IMR-90 (cell line): ENCODE measurements at regions not wholly inside any gene's neighbourhood (a gene's known extent, or its start where the extent isn't known, plus 50 kb on each side); places are given as distances from the start of the nearest gene placed in this dataset.

Experiments used
- ATAC-seq: fragments of 200-7000 bp; cut with Tn5 transposase; 2 replicates; pipeline ENCODE4 v1.9.1; 2020; ENCODE audit warnings: low read depth, mild to moderate bottlenecking, moderate library complexity
- BruUV-seq: library from RNA; stranded (reverse); fragments of 400-500 nt; replicated peaks from 2 replicates; lab custom pipeline; 2021; lab: Mats Ljungman, UMichigan
- CTCF ChIA-PET: fragments of 300-600 bp; formaldehyde crosslinking; extraction: SDS; loops from one replicate; lab custom pipeline; 2021; ENCODE audit warnings: antibody characterized with exemption; lab: Yijun Ruan, JAX
- POLR2A ChIA-PET: fragments of 300-600 bp; sonication (Branson Sonifier 250); formaldehyde crosslinking; loops from one replicate; lab custom pipeline; 2022; ENCODE audit warnings: antibody characterized with exemption; ENCODE audit not compliant: unreplicated experiment; lab: Charles Lee
- DNase-seq: peaks from one replicate; pipeline ENCODE4 v3.0.0; 2013
- H2AFZ ChIP-seq: replicated peaks from 2 replicates; pipeline ENCODE3; 2013; ENCODE audit warnings: low read length, mild to moderate bottlenecking; ENCODE audit not compliant: poor library complexity
- H2AK5ac ChIP-seq: 2 replicates; pipeline ENCODE4 v1.6.1; 2013; ENCODE audit warnings: low read depth, low read length, inconsistent platforms
- H2AK9ac ChIP-seq: replicated peaks from 2 replicates; pipeline ENCODE3; 2013; ENCODE audit warnings: mild to moderate bottlenecking, low read depth, low read length, moderate library complexity; ENCODE audit not compliant: poor library complexity
- H2BK120ac ChIP-seq: 2 replicates; pipeline ENCODE4 v1.6.1; 2013; ENCODE audit warnings: low read depth, low read length, inconsistent platforms
- H2BK15ac ChIP-seq: 3 replicates; pipeline ENCODE4 v1.6.1; 2013; ENCODE audit warnings: low read depth, low read length, inconsistent platforms
- H2BK20ac ChIP-seq: 2 replicates; pipeline ENCODE4 v1.6.1; 2013; ENCODE audit warnings: low read depth, mild to moderate bottlenecking, inconsistent platforms, low read length, moderate library complexity
- H2BK5ac ChIP-seq: 2 replicates; pipeline ENCODE4 v1.6.1; 2013; ENCODE audit warnings: mild to moderate bottlenecking, low read depth, low read length, inconsistent platforms; ENCODE audit not compliant: poor library complexity, severe bottlenecking
- H3K14ac ChIP-seq: replicated peaks from 2 replicates; pipeline ENCODE4 v1.6.1; 2013; ENCODE audit warnings: low read depth, low read length, inconsistent platforms
- H3K18ac ChIP-seq: 2 replicates; pipeline ENCODE4 v1.6.1; 2013; ENCODE audit warnings: low read depth, low read length, control low read depth
- H3K23ac ChIP-seq: 2 replicates; pipeline ENCODE4 v1.6.1; 2013; ENCODE audit warnings: low read depth, low read length, inconsistent platforms
- H3K27ac ChIP-seq: 2 replicates; pipeline ENCODE4 v1.5.1; 2013; ENCODE audit warnings: mild to moderate bottlenecking, control low read depth, low read length; ENCODE audit not compliant: insufficient read depth
- H3K27me3 ChIP-seq: 2 replicates; pipeline ENCODE4 v1.6.1; 2013; ENCODE audit warnings: low read length; ENCODE audit not compliant: control insufficient read depth, insufficient read depth
- H3K36me3 ChIP-seq: 2 replicates; pipeline ENCODE4 v1.6.1; 2013; ENCODE audit warnings: low read length, mixed read lengths; ENCODE audit not compliant: control insufficient read depth, insufficient read depth
- H3K4ac ChIP-seq: 2 replicates; pipeline ENCODE4 v1.6.1; 2013; ENCODE audit warnings: low read depth, low read length, inconsistent platforms
- H3K4me1 ChIP-seq: 2 replicates; pipeline ENCODE4 v1.6.1; 2013; ENCODE audit warnings: low read length, mixed read lengths; ENCODE audit not compliant: control insufficient read depth, insufficient read depth
- H3K4me2 ChIP-seq: 2 replicates; pipeline ENCODE4 v1.6.1; 2013; ENCODE audit warnings: low read depth, mild to moderate bottlenecking, control low read depth, low read length, moderate library complexity
- H3K4me3 ChIP-seq: 2 replicates; pipeline ENCODE4 v1.5.1; 2013; ENCODE audit warnings: low read depth, mild to moderate bottlenecking, control low read depth, low read length, moderate library complexity; ENCODE audit not compliant: insufficient read depth
- H3K56ac ChIP-seq: 2 replicates; pipeline ENCODE4 v1.6.1; 2013; ENCODE audit warnings: low read length, inconsistent platforms; ENCODE audit not compliant: insufficient read depth; ENCODE audit errors: extremely low read depth
- H3K79me1 ChIP-seq, 2 experiments: 2 replicates each; pipeline ENCODE4 v1.6.1; 2013; ENCODE audit warnings: low read length in 2 of 2, inconsistent platforms in 1 of 2, low read depth in 1 of 2
- H3K9ac ChIP-seq: 2 replicates; pipeline ENCODE4 v1.6.1; 2013; ENCODE audit warnings: low read depth, low read length, control low read depth
- H3K9me1 ChIP-seq: 2 replicates; pipeline ENCODE4 v1.6.1; 2013; ENCODE audit warnings: low read length, inconsistent platforms; ENCODE audit not compliant: insufficient read depth
- H3K9me3 ChIP-seq: 2 replicates; pipeline ENCODE4 v1.6.1; 2013; ENCODE audit warnings: low read length; ENCODE audit not compliant: control insufficient read depth, insufficient read depth
- H4K20me1 ChIP-seq: 2 replicates; pipeline ENCODE4 v1.6.1; 2013; ENCODE audit warnings: low read length, inconsistent platforms; ENCODE audit not compliant: insufficient read depth
- H4K5ac ChIP-seq: 2 replicates; pipeline ENCODE4 v1.6.1; 2013; ENCODE audit warnings: mild to moderate bottlenecking, low read depth, low read length, control low read depth
- H4K8ac ChIP-seq, 2 experiments: 2 replicates each; pipeline ENCODE4 v1.6.1; 2013; ENCODE audit warnings: low read depth in 2 of 2, low read length in 2 of 2, control low read depth in 1 of 2, inconsistent platforms in 1 of 2
- H4K91ac ChIP-seq: 2 replicates; pipeline ENCODE4 v1.6.1; 2013; ENCODE audit warnings: low read depth, low read length, inconsistent platforms; ENCODE audit not compliant: insufficient read depth
- BHLHE40 ChIP-seq: fragments of 150-350 bp; IDR thresholded peaks from 2 replicates; pipeline ENCODE4 v1.6.1; 2016; ENCODE audit warnings: mild to moderate bottlenecking, low read depth, low read length
- CEBPB ChIP-seq: IDR thresholded peaks from 2 replicates; pipeline ENCODE4 v1.6.1; 2012; ENCODE audit warnings: low read depth, low read length, improper control_type of control experiment
- CHD1 ChIP-seq: IDR thresholded peaks from 2 replicates; pipeline ENCODE4 v1.6.1; 2012; ENCODE audit warnings: low read depth, low read length, improper control_type of control experiment
- FOS ChIP-seq: fragments of 150-350 bp; IDR thresholded peaks from 2 replicates; pipeline ENCODE4 v1.6.1; 2016; ENCODE audit warnings: low read depth, low read length
- MAFK ChIP-seq: IDR thresholded peaks from 2 replicates; pipeline ENCODE4 v1.6.1; 2012; ENCODE audit warnings: low read depth, low read length, improper control_type of control experiment
- MAZ ChIP-seq: IDR thresholded peaks from 2 replicates; pipeline ENCODE4 v1.6.1; 2012; ENCODE audit warnings: low read depth, mild to moderate bottlenecking, low read length, improper control_type of control experiment, moderate library complexity, borderline replicate concordance
- MXI1 ChIP-seq: IDR thresholded peaks from 2 replicates; pipeline ENCODE4 v1.6.1; 2012; ENCODE audit warnings: low read depth, mild to moderate bottlenecking, low read length, moderate library complexity, borderline replicate concordance
- NFE2L2 ChIP-seq: fragments of 150-350 bp; IDR thresholded peaks from 2 replicates; pipeline ENCODE4 v1.6.1; 2016; ENCODE audit warnings: low read depth, mild to moderate bottlenecking, low read length
- POLR2A ChIP-seq: IDR thresholded peaks from 2 replicates; pipeline ENCODE4 v1.6.1; 2012; ENCODE audit warnings: mild to moderate bottlenecking, low read depth, low read length
- RAD21 ChIP-seq: IDR thresholded peaks from 2 replicates; pipeline ENCODE4 v1.6.1; 2012; ENCODE audit warnings: low read length, improper control_type of control experiment
- RCOR1 ChIP-seq: IDR thresholded peaks from 2 replicates; pipeline ENCODE4 v1.6.1; 2012; ENCODE audit warnings: mild to moderate bottlenecking, low read length, improper control_type of control experiment; ENCODE audit not compliant: insufficient replicate concordance
- RFX5 ChIP-seq: IDR thresholded peaks from 2 replicates; pipeline ENCODE4 v1.8.0; 2012; ENCODE audit warnings: low read depth, mild to moderate bottlenecking, low read length, moderate library complexity
- SMC3 ChIP-seq: fragments of 150-350 bp; IDR thresholded peaks from 2 replicates; pipeline ENCODE4 v1.6.1; 2016; ENCODE audit warnings: low read depth, mild to moderate bottlenecking, antibody characterized with exemption, low read length, moderate library complexity
- WGBS, 2 experiments: methylation state at CpG; one replicate each; pipeline versions ENCODE4 v1.1.5 to v1.1.7; 2013; ENCODE audit warnings: missing lambda C conversion rate in 2 of 2; ENCODE audit not compliant: insufficient read length in 1 of 2; ENCODE audit errors: extremely low coverage in 2 of 2; 5-methylcytosine and 5-hydroxymethylcytosine counted together
- dilution Hi-C: fragments of 300-500 bp; cut with HindIII; formaldehyde crosslinking; loops from one replicate; pipeline ENCODE4 v1.14.3; 2018; ENCODE audit warnings: low sequenced_read_pairs; ENCODE audit not compliant: unreplicated experiment
- in situ Hi-C: fragments of 300-500 bp; cut with MboI; formaldehyde crosslinking; loops from 3 replicates; pipeline ENCODE4 v1.14.3; 2019; ENCODE audit warnings: low sequenced_read_pairs, inconsistent platforms, mixed read lengths
- intact Hi-C: fragments of 100-400 bp; cut with micrococcal nuclease; formaldehyde crosslinking; loops from 2 replicates; pipeline ENCODE4 v1.10.0; 2022
- TF ChIP-seq, protein P1 (sequence below): conservative IDR thresholded peaks from 2 replicates; pipeline ENCODE4 v1.5.1; 2012; ENCODE audit warnings: mild to moderate bottlenecking, low read depth, low read length, improper control_type of control experiment
- TF ChIP-seq, protein P2 (sequence below): fragments of 150-350 bp; IDR thresholded peaks from 2 replicates; pipeline ENCODE4 v1.6.1; 2016; ENCODE audit warnings: low read depth, mild to moderate bottlenecking, low read length, moderate library complexity, borderline replicate concordance
- TF ChIP-seq, protein P3 (sequence below): fragments of 150-350 bp; IDR thresholded peaks from 2 replicates; pipeline ENCODE4 v1.6.1; 2017; ENCODE audit warnings: mild to moderate bottlenecking, antibody characterized with exemption, low read length, low read depth

DNA sequence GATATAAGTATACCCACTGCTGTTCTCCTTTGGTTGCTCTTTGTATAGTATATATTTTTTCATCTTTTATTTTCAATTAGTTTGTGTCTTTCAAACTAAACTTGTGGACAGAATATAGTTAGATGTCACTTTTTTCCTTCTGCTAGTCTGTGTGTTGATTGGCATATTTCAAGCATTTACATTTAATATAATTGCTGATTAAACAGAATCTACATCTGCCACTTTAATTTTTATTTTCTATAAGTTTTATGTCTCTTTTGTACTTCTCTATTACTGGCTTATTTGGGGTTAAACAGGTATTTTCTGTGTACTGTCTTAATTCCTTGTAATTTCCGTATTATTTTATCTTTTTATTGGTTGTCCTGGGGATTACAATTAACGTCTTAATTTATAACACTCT lies 74.4 kb upstream of the CHODL start:
- ChIA-PET CTCF (no interaction called here), POLR2A (no interaction called here)
- no peaks in the 10 kb centered on the region for H3K79me1 ChIP-seq
- dilution Hi-C loops (no loop called here), in situ Hi-C loops (no loop called here), intact Hi-C loops (no loop called here)
- no peak overlapping the region for H2BK15ac ChIP-seq
- H3K36me3 ChIP-seq = no peaks in the 10 kb centered on the region
- H2BK120ac ChIP-seq = no peak overlapping the region
- BruUV-seq = no TSS peak
- H3K56ac ChIP-seq = no peak overlapping the region
- H3K9ac ChIP-seq = no peak overlapping the region
- H3K27me3 ChIP-seq = no peaks in the 10 kb centered on the region
- WGBS, 2 experiments = no CpG with 5 or more reads among the region's 2 CpGs
- H3K9me1 ChIP-seq = no peaks in the 10 kb centered on the region
- ATAC-seq (no peak), DNase-seq (no peak)
- H2AK5ac ChIP-seq = no peak overlapping the region
- H3K14ac ChIP-seq = no peak overlapping the region
- H2AK9ac ChIP-seq = no peak overlapping the region
- TF ChIP-seq MAFK (no peak; the same call in 1 of the 2 replicates), SMC3 (no peak), RAD21 (no peak), MAZ (no peak), BHLHE40 (no peak), MXI1 (no peak), CHD1 (no peak), RCOR1 (no peak), CEBPB (no peak), FOS (no peak), POLR2A (no peak), RFX5 (no peak), NFE2L2 (no peak)
- TF ChIP-seq, protein P1, sequence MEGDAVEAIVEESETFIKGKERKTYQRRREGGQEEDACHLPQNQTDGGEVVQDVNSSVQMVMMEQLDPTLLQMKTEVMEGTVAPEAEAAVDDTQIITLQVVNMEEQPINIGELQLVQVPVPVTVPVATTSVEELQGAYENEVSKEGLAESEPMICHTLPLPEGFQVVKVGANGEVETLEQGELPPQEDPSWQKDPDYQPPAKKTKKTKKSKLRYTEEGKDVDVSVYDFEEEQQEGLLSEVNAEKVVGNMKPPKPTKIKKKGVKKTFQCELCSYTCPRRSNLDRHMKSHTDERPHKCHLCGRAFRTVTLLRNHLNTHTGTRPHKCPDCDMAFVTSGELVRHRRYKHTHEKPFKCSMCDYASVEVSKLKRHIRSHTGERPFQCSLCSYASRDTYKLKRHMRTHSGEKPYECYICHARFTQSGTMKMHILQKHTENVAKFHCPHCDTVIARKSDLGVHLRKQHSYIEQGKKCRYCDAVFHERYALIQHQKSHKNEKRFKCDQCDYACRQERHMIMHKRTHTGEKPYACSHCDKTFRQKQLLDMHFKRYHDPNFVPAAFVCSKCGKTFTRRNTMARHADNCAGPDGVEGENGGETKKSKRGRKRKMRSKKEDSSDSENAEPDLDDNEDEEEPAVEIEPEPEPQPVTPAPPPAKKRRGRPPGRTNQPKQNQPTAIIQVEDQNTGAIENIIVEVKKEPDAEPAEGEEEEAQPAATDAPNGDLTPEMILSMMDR = no peak
- TF ChIP-seq, protein P2, sequence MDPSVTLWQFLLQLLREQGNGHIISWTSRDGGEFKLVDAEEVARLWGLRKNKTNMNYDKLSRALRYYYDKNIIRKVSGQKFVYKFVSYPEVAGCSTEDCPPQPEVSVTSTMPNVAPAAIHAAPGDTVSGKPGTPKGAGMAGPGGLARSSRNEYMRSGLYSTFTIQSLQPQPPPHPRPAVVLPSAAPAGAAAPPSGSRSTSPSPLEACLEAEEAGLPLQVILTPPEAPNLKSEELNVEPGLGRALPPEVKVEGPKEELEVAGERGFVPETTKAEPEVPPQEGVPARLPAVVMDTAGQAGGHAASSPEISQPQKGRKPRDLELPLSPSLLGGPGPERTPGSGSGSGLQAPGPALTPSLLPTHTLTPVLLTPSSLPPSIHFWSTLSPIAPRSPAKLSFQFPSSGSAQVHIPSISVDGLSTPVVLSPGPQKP = no peak
- TF ChIP-seq, protein P3, sequence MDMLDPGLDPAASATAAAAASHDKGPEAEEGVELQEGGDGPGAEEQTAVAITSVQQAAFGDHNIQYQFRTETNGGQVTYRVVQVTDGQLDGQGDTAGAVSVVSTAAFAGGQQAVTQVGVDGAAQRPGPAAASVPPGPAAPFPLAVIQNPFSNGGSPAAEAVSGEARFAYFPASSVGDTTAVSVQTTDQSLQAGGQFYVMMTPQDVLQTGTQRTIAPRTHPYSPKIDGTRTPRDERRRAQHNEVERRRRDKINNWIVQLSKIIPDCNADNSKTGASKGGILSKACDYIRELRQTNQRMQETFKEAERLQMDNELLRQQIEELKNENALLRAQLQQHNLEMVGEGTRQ = no peak
- H3K27ac ChIP-seq = no peak overlapping the region
- H2BK20ac ChIP-seq = no peak overlapping the region
- H3K4ac ChIP-seq = no peak overlapping the region
- no peak overlapping the region for H2AFZ ChIP-seq
- no peak overlapping the region for H3K4me3 ChIP-seq
- H4K20me1 ChIP-seq = no peaks in the 10 kb centered on the region
- H3K4me1 ChIP-seq = no peaks in the 10 kb centered on the region
- no peak overlapping the region for H3K4me2 ChIP-seq
- H4K91ac ChIP-seq = no peak overlapping the region
- no peak overlapping the region for H2BK5ac ChIP-seq
- peaks cover 3% of the 10 kb centered on the region for H3K9me3 ChIP-seq
- no peak overlapping the region for H4K8ac ChIP-seq
- H4K5ac ChIP-seq = no peak overlapping the region
- H3K18ac ChIP-seq = no peak overlapping the region
- no peak overlapping the region for H3K23ac ChIP-seq
